ENCODE measurements at regions not wholly inside any gene's neighbourhood (a gene's known extent, or its start where the extent isn't known, plus 50 kb on each side); places are given as distances from the start of the nearest gene placed in this dataset.

GRCh38 chr1:60141743-60142142 is 68.2 kb upstream of the C1orf87 start:
- DNase-seq, result no peak

- DNase-seq, result no peak
Observed at GRCh38 chr1:60141276-60141675, 67.7 kb upstream of the C1orf87 start.

GRCh38 chr1:60137406-60137805 is 63.8 kb upstream of the C1orf87 start:
- peak; percentile 75 for DNase-seq

GRCh38 chr1:60136395-60136794 is 62.8 kb upstream of the C1orf87 start:
- DNase-seq, result no peak

GRCh38 chr1:60134716-60135115 is 61.1 kb upstream of the C1orf87 start:
- DNase-seq, result no peak

- peak; percentile 37 for DNase-seq
Observed at GRCh38 chr1:60133848-60134247, 60.3 kb upstream of the C1orf87 start.

GRCh38 chr1:60133000-60133673 is 59.6 kb upstream of the C1orf87 start:
- no peak for DNase-seq

GRCh38 chr1:60132108-60132507 is 58.5 kb upstream of the C1orf87 start:
- DNase-seq, result no peak

- no peak for DNase-seq
Observed at GRCh38 chr1:60130703-60131102, 57.1 kb upstream of the C1orf87 start.

GRCh38 chr1:60129911-60130310 is 56.3 kb upstream of the C1orf87 start:
- no peak for DNase-seq

GRCh38 chr1:60126723-60127122 is 53.2 kb upstream of the C1orf87 start:
- DNase-seq, result peak; percentile 86

Data from NCI-H82 (cell line).